ENCODE measurements at regions not wholly inside any gene's neighbourhood (a gene's known extent, or its start where the extent isn't known, plus 50 kb on each side); places are given as distances from the start of the nearest gene placed in this dataset.

DNA sequence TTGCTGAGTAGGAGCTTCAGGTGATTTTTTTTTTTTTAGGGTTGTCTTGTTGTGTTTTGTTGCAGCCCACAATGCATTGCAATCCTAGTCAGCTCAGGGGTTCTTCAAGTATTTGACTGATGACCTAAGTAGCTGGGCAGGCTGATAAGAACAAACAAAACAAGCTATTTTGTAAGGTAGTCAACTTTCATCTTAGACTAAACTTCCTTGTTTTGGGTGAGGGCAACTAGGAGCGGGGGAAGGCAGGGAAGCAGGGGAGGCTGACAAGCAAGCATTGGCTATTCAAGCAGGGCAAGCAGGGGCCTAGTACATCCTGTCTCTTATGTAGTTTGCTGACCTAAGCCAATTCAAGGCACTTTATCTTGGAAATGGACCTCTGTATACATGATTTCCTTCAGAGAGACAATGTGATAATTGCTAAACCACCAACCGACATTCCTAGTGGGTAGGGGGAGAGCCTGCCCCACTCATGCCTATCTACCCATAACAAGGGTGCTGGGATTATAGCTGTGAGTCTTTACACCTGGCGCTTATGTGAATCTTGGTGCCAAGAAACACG is 163.3 kb upstream of the PRKCQ start:
- ATAC-seq: no peak
- no peak for DNase-seq (ENCODE audit: low spot score)
- intact Hi-C loops (cut with micrococcal nuclease; ENCODE audit: unreplicated experiment): no loop called here
- H3K9ac ChIP-seq (ENCODE audit: insufficient read depth, low read depth, low read length): no peak overlapping the region
- no peaks in the 10 kb centered on the region for H3K79me2 ChIP-seq (ENCODE audit: insufficient read depth, low read length)
- H2AFZ ChIP-seq (ENCODE audit: low read length): no peak overlapping the region
- H3K4me3 ChIP-seq (replicated peaks in 1 of 3; ENCODE audit: insufficient read depth in 1 of 3, low read depth in 2 of 3, low read length in 3 of 3): no peak overlapping the region
- no peaks in the 10 kb centered on the region for H4K20me1 ChIP-seq (ENCODE audit: insufficient read depth, low read length)
- no peaks in the 10 kb centered on the region for H3K9me3 ChIP-seq (ENCODE audit: low read length)
- ChIA-PET CTCF (ENCODE audit: low intra/inter-chr PET ratio, low total read pairs) (no interaction called here), POLR2A (no interaction called here)
- FAIRE-seq: no peak
- 0 out of 5 replicates have a peak, but pooled peaks cover 0 to 1% of the 10 kb centered on the region in 2 experiments for H3K27me3 ChIP-seq (ENCODE audit: control insufficient read depth in 1 of 2, insufficient read depth in 2 of 2, low read length in 2 of 2)
- H3K36me3 ChIP-seq (replicated peaks in 1 of 2; ENCODE audit: control insufficient read depth in 1 of 2, insufficient read depth in 2 of 2, low read length in 2 of 2): no peaks in the 10 kb centered on the region
- TF ChIP-seq, protein P1, sequence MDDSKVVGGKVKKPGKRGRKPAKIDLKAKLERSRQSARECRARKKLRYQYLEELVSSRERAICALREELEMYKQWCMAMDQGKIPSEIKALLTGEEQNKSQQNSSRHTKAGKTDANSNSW (CRISPR knock-in tag; IDR thresholded peaks at IDR 0.05; ENCODE audit: borderline replicate concordance): no peak
- TF ChIP-seq ZNF264 (CRISPR knock-in tag; IDR thresholded peaks at IDR 0.05): no peak
- 0 out of 4 replicates have a peak, but pooled peaks of 1 of the 2 experiments have one; percentile 3 for TF ChIP-seq MAFK (conservative IDR thresholded peaks at IDR 0.05 in 1 of 2, IDR thresholded peaks at IDR 0.05 in 1 of 2; ENCODE audit: low read length in 2 of 2)
- no peak for TF ChIP-seq DNMT1 (CRISPR knock-in tag; IDR thresholded peaks at IDR 0.05)
- TF ChIP-seq PITX1 (CRISPR knock-in tag; IDR thresholded peaks at IDR 0.05): no peak
- TF ChIP-seq, protein P2, sequence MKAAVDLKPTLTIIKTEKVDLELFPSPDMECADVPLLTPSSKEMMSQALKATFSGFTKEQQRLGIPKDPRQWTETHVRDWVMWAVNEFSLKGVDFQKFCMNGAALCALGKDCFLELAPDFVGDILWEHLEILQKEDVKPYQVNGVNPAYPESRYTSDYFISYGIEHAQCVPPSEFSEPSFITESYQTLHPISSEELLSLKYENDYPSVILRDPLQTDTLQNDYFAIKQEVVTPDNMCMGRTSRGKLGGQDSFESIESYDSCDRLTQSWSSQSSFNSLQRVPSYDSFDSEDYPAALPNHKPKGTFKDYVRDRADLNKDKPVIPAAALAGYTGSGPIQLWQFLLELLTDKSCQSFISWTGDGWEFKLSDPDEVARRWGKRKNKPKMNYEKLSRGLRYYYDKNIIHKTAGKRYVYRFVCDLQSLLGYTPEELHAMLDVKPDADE (CRISPR knock-in tag; IDR thresholded peaks at IDR 0.05): no peak
- no peak for TF ChIP-seq ZBTB1 (CRISPR knock-in tag; IDR thresholded peaks at IDR 0.05; ENCODE audit: borderline replicate concordance)
- no TSS peak for BruUV-seq (replicated peaks)
- H3K4me1 ChIP-seq (ENCODE audit: insufficient read depth, low read length): peaks cover 7% of the 10 kb centered on the region
- in situ Hi-C loops (cut with HindIII; ENCODE audit: extremely low pct_ligation_motif_present, low pct_unique_long_range_greater_than_20kb): no loop called here
- H3K27ac ChIP-seq (ENCODE audit: extremely low read length, insufficient read depth, low read length): no peak overlapping the region
- 0% methylated on average over 1 of the region's 4 CpGs for WGBS (ENCODE audit: low lambda C conversion rate)
- H3K4me2 ChIP-seq (ENCODE audit: low read depth, low read length): no peak overlapping the region

DNA sequence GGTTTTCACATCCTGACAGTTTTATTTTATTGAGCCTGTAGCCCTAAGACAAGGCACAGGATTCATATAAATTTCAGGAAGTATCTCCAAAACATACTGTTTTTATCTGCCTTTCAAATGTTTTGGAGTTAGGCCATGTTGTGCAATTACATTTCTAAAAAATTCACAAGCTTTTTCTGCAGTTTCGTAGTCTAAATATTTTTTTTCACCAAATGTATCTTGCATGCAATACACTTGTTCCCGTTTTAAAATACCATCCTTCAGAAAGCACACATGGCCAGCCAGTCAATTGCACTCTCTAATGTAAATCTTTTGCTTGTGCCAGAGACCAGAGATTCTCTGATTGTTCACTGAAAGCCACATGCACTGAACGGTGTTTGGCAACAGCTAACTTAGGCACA is 161.5 kb upstream of the PRKCQ start:
- 0 out of 5 replicates have a peak, but pooled peaks cover 0 to 1% of the 10 kb centered on the region in 2 experiments for H3K27me3 ChIP-seq (ENCODE audit: control insufficient read depth in 1 of 2, insufficient read depth in 2 of 2, low read length in 2 of 2)
- intact Hi-C loops (cut with micrococcal nuclease; ENCODE audit: unreplicated experiment) (no loop called here), in situ Hi-C loops (cut with HindIII; ENCODE audit: extremely low pct_ligation_motif_present, low pct_unique_long_range_greater_than_20kb) (no loop called here)
- no peaks in the 10 kb centered on the region for H3K36me3 ChIP-seq (replicated peaks in 1 of 2; ENCODE audit: control insufficient read depth in 1 of 2, insufficient read depth in 2 of 2, low read length in 2 of 2)
- no peak overlapping the region for H2AFZ ChIP-seq (ENCODE audit: low read length)
- ATAC-seq (no peak), FAIRE-seq (no peak), DNase-seq (ENCODE audit: low spot score) (no peak)
- no peak overlapping the region for H3K27ac ChIP-seq (ENCODE audit: extremely low read length, insufficient read depth, low read length)
- BruUV-seq (replicated peaks): no TSS peak
- no peaks in the 10 kb centered on the region for H3K9me3 ChIP-seq (ENCODE audit: low read length)
- H3K4me1 ChIP-seq (ENCODE audit: insufficient read depth, low read length): peaks cover 7% of the 10 kb centered on the region
- no peak overlapping the region for H3K4me2 ChIP-seq (ENCODE audit: low read depth, low read length)
- CTCF ChIA-PET (ENCODE audit: low intra/inter-chr PET ratio, low total read pairs): no interaction called here
- no peak for TF ChIP-seq ZNF335 (CRISPR knock-in tag; IDR thresholded peaks at IDR 0.05)
- TF ChIP-seq ZNF317 (CRISPR knock-in tag; IDR thresholded peaks at IDR 0.05): no peak
- POLR2A ChIA-PET: no interaction called here
- no peak overlapping the region for H3K4me3 ChIP-seq (replicated peaks in 1 of 3; ENCODE audit: insufficient read depth in 1 of 3, low read depth in 2 of 3, low read length in 3 of 3)
- H3K9ac ChIP-seq (ENCODE audit: insufficient read depth, low read depth, low read length): no peak overlapping the region
- H4K20me1 ChIP-seq (ENCODE audit: insufficient read depth, low read length): no peaks in the 10 kb centered on the region
- H3K79me2 ChIP-seq (ENCODE audit: insufficient read depth, low read length): no peaks in the 10 kb centered on the region
- under 1% methylated on average over 3 of the region's 3 CpGs for whole genome bisulfite sequencing (ENCODE audit: low lambda C conversion rate)
